Stimulated activated CD4-positive, alpha-beta T cell treated with anti-CD3 and anti-CD28 coated beads, Interleukin-1b, Interleukin-23, amount 100 ng/mL, for 48 hours (primary cell): ENCODE measurements at regions not wholly inside any gene's neighbourhood (a gene's known extent, or its start where the extent isn't known, plus 50 kb on each side); places are given as distances from the start of the nearest gene placed in this dataset.

Experiments
- DNase-seq: peaks from one replicate; pipeline ENCODE4 v3.0.0-alpha.2; 2020

DNA sequence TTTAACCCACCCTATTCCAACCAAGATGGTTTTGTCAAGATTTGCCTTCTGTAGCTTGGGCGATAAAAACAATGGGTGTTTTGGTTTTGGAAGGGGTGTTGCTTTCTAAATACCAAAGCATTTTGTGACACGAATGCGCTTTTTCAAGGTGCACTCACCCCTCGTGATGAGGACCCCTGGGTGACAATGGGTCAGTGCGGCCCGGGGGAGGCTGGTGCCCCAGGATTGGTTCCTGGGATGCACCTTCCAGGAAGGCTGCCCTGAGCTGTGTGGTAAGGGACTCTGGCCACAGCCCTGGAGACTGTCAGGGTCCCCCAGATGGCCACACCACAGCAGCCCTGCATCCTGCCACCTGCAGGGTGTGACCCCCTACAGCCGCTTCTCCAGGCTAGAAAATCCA, 180.6 kb upstream of the MYL2 start:
- DNase-seq: no peak

DNA sequence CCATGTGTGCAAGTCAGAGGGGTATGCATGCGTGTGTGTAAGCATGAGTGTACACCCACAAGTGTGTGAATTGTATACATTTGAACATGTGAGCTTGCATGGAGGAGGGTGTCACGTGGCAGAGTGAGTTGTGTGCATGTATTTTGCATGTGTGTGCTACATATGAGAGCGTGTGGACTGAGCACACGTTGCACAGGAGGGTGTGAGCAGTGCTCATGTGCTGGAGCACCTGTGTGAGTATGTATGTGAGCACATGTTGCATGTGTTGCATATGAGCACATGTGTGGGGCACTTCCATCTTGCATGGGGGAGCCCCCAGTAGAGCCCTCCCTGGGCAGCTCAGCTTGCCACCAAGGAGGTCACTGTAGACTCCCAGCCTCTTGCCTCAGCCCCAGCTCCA, 180.2 kb upstream of the MYL2 start:
- DNase-seq: no peak

DNA sequence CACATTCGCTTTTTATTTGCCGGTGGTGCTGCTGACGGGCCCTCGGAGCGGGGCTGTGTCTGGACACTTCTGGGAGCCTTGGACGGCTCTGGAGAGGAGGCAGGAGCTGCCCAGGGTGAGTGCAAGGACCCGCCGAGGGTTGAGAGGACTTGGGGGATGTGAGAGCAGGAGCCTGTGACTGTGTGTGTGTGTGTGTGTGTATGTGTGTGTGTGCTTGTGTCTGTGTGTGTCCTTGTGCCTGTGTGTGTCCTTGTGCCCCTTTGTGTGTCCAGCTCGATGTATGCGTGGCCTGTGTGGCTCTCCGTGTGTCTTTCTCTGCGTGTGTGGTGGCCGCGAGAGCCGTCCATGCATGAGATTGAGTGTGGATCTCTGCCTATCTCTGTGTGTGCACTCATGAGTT, 179.6 kb upstream of the MYL2 start:
- DNase-seq: no peak

DNA sequence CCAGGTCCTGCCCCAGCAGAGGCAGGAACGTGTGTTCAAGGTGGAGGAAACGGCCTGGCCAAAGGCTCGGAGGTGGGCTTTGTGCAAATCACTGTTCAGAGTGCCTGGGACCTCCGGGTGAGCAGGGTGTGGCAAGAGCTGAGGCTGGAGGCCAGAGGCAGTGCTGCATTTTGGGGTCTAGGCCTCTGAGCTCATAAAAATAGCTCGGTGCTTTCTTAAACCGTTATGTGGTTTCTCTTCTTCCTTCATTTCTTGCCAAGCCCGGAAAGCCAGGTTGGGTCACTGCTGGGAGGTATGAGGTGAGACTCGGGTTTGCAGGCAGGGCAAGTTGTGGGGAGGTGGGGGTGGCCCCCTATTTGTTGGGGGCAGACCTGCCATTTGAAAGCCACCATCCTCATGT, 178.8 kb upstream of the MYL2 start:
- DNase-seq: no peak

DNA sequence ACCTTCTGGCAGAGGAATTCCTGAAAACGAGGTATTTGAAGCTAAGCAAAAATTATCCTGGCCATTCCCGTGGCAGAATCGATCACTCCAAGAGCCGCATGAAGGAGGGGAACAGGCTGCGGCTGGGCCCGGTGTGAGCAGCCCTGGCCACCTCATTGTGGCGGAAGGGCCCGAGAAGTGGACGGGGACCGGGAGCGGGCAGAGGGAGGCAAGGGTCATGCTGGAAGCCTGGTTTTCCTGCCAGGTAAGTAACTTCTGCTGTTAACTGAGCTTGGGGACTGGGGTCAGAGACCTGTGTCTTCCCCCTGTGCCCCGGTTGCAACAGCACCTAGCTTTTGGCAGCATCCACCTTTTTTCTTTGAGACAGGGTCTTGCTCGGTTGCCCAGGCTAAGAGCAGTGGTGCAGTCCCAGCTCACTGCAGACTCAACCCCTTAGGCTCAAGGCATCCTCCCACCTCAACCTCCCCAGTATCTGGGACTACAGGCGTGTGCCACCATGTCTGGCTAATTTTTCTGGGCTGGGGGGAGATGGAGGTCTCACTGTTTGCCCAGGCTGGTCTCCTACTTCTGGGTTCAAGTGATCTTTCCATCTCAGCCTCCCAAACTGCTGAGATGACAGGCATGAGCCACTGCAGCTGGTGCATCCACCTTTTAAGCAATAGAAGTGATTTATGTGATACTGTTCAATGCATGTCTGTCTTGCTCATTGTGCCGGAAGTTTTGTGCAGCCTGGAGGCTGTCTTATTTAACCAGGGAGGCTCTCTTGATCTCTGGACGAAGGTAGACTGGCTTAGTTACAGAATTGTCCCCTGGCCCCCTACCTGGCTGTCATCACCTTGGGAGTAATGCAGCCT, 174.0 kb upstream of the MYL2 start:
- DNase-seq: no peak

DNA sequence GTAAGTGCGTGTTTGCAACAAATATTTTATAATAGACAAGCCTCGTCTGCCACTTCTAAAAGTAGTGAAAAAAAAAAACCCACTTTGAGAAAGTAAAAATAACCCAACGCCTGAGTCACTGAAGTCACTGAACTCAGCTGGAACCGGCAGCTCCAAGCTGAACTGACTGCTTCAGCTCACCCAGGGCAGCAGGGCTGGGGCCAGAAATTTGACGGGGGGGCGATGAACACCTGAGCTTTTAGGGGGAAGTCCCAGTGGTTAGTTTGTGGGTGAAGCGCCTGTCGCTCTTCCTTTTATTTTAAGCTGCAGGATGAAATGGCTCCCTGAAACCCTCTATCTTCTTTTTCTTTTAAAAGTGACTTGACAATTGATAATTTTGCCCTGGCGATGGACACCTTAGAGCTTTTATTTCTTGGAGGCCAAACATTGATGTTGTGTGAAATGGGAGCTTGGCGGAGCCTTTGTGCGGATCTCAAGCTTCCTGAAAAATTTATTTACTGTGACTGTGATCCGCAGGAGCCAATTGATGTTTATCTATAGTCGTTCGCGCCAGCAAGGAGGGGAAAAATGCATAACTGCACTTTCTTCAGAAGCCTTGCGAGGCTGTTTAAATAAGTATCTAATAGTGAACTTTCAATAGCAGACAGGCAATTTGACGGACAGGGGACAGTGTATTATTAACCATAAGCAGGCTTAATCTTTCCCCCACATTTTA, 173.2 kb upstream of the MYL2 start:
- peak; percentile 12 for DNase-seq

DNA sequence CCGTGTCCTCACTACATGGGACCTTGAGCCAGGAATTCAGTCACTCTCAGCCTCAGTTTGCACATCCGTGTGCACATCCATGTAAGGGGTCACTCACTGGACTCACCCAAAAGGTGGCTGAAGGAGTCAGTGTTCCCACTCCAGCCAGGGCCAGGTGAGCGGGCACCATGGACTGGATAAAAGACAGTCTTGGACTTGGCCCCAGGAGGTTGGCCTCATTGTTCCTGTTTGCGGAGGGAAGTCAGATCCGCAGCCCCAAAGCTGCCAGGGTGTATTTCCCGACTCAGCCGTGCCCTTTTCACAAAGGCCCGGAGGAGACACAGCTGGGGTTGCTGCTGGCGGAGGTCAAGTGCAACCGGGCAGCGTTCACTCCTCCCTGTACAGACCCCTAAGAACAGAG, 170.7 kb upstream of the MYL2 start:
- DNase-seq: no peak

DNA sequence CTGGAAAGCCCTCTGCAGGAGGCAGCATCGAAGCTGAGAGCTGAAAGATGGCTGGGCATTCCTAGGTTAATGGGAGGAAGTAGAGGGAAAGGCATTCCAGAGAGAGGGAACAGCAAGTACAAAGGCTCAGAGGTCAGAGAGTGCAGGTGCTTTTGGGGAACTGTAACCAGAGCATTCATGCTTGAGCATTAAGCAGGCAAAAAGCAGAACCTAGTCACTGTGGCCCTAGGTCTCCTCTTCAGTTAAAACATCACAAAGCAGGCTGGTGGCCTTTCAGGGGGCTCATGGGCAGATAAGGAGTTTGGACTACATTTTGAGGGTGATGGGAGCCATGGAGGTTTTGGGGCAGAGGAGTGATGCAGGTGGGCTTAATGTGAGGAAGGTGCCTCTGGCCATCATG, 169.2 kb upstream of the MYL2 start:
- no peak for DNase-seq

DNA sequence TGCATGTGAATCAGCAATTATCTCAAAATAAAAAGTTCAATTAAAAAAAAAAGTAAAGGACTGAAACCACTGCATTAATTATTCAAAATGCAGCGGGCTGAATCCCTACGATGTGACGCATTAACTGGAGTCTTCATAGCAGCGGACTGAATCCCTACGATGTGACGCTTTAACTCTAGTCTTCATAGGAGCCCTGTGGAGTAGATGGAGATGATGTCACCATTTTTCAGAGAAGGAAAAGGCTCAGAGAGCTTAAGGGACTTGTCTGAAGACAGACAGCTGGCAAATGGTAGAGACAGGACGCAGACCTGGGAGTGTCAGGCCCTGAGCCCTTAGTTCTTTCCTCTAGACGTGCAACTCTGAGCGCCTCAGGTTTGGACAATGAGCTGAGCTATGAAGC, 168.0 kb upstream of the MYL2 start:
- DNase-seq: no peak

DNA sequence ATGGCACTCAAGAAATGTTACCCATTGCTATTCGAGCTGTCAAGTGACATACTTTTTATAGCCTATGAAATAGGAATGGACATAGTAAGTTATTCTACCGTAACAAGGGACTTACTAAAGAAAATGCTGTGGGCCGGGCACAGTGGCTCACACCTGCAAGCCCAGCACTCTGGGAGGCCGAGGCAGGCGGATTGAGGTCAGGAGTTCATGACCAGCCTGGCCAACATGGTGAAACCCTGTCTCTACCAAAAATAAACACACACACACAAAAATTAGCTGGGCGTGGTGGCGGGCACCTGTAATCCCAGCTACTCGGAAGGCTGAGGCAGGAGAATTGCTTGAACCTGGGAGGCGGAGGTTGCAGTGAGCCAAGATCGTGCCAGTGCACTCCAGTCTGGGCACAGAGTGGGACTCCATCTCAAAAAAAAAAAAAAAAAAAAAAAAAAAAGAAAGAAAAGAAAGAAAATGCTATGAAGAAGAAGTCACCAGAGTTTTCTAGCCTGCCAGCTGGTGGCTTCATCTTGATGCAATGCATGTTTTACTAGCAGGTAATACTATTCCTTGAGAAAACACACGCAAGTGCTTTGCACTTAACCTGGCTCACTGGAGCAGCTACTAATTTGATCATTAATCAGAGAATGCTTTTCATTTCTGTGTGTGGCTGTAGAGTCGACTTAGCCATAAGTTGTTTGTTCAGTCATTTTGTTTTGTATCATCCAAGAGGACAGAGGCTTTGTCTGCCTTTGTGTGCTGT, 166.7 kb upstream of the MYL2 start:
- DNase-seq: no peak

DNA sequence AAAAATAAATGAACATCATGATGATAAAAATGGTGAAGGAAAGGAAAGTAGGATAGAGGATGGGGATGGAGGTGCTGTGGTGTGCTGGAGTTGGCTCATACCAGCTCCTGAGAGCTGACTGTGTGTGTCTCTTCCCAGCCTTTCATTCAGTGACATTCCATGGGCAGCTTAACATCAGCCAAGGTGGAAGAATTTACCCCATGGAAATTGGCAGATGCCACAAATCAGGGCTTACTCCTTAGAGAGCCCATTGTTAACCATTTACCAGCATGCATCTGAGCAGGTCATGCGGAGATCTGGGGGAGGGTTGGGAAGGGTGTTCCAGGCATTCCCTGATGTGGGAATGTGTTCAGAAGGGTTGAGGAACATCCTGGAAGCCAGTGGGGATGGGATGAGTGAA, 164.7 kb upstream of the MYL2 start:
- no peak for DNase-seq

DNA sequence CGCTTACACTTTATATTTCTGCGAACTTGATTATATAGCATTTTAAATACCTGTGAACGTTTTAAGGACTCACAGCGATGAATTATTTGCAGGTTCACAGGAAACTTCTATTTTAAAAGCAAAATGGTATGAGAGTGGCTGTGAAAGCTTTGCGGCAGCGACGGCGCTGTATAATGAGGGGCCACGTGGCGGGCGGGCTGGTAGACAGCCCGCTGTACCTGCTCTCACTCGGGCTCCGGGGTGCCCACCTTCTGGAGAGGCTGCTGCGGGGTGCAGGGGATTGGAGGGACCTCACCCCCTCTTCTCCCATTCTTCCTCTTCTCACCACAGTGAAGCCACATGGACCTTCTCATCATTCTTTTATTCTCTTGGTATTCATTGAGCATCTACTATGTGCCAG, 164.2 kb upstream of the MYL2 start:
- no peak for DNase-seq

DNA sequence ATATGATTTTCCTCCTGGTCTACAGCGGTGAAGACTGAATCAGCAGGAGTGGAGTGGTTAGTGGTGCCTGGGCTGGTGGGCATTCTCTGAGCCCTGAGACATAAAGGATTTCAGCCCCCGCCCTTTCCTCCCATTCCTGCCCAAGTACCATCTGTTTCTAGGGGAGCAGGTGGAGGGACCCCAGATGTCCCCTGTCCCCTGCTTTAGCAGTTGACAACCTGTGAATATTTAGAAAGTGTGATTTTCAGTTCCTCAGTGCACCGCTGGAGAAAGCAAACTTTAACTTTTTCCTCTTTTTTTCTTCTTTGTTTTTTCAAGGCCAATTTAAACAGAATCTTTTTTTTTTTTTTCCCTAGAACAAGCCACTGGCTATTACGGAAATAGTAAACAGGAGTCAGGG, 163.8 kb upstream of the MYL2 start:
- no peak for DNase-seq

DNA sequence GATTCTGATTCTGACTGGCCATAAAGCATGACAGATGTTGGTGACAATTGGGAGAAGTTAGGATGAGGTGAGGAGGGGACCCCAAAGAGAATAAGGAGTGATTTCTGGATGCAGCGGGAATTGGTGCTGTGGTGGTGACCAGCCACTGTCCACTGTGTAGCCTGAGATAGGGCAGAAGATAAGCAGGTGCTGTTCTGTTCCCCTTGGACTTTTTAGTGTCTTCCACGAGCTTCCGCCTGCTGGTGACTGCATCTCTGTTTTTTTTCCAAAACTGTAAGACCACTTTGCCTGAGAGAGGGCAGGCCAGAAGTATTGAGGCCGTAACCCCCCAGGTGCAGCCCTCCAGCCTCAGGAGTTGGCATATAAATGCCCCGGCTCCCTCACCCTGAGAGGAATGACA, 161.2 kb upstream of the MYL2 start:
- no peak for DNase-seq

DNA sequence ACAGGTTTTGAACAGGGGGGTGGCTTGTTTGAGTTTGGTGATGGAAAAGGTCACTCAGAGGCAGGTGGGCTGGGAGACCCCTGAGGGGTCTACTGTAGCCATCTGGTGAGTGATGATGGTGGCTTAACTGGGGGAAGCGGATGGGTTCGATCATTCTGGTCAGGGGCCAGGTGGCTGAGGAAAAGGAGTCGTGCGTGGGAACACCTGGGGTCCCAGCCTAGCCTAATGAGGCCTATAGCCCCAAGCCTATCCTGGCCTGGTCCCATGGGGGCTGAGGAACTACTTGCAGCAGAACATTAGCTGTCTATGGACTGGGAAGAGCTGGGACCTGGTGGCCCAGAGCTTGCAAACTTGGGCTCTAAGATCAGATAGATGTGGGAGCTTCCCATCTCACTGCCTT, 158.4 kb upstream of the MYL2 start:
- no peak for DNase-seq

DNA sequence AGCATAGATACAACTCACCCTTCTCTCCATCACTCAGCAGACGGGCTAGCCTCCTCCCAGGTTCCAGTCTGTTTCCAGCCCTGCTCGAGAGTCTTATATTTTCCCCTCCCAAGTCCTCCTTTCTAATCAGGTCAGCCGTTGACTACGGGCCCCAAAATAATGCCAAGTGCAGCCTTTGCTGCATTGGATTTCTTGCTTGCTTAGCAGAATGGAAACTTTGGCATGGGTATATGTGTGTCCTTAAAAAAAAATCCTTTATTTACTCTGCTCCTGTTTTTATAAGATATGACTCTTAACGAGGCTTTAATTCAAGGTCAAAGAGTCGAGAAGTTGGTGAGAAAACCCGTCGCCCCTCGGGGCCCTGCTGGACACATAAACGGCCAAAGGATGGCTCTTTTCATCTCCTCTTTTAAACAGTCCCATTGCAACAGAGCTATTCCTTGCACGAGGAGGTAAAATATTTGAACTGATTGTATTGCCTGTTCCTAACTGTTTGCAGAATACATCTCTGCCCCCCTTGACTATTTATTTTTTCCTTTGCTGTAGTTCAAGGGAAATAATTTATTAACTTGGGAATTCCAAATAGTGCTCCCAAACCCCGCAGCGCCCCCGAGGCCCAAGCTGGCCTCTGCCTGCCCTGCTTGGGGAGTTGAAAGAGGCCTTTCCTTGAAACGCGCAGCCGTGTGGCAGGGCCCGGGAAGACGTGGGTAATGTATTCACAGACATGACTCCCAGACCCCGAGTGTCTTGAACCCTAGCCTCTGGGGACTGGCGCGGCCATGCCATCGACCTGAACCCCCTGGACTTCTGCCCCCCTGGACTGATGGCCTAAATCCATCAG, 156.5 kb upstream of the MYL2 start:
- no peak for DNase-seq

DNA sequence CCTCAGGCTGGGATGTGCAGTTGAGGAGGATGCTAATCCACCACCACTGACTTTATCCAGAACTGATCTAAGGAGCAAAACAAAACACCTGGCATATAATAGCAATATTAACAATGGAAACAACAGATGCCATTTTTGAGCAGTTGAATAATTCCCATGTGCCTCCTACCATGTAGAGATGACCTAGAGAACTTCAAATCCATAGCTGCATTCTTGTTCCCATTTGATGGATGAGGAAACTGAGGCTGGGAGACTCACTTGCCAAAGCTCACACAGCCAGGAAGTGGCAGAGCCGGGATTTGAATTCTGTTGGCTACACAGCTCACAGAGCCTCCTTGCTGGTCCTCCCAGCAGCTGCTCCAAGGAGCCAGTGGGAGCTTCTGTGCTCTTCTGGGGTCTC, 155.8 kb upstream of the MYL2 start:
- DNase-seq: no peak

DNA sequence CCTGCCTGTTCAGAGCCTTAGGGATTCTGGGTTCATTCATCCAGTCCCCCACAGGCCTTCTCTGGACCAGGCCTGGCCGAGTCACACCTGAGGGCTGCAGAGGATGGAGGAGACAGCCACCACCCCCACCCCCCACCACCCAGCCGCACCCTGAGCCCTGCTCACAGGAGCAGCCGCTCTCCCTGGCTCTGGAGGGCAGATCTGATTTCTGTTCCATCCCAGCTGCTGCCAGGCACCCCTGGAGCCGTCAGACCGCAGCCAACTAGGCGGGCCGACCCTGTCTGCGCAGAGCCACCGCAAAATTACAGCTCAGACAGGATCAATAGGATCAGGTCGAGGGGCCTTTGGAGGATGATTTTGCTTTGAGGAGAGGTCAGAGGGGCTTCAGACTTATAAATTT, 154.6 kb upstream of the MYL2 start:
- DNase-seq: no peak

DNA sequence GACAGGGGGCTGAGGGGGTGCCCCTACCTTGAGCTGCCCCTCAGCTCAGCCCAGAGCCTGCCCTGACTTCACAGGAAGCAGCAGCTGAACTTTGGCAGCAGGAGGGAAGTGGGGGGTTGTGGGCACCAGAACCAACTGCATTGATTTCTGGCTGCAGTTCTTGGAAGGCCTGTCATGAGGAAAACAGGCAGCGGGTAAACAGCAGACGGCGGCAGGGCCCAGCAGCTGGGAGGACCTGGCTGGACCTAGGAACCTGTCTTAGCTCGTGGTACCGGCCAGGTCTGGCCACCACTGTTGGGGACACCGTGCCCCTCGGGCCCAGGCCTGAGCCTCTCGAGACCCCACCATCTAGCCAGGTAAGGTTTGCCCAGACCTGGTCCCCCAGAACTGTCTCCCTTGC, 154.2 kb upstream of the MYL2 start:
- DNase-seq: no peak

DNA sequence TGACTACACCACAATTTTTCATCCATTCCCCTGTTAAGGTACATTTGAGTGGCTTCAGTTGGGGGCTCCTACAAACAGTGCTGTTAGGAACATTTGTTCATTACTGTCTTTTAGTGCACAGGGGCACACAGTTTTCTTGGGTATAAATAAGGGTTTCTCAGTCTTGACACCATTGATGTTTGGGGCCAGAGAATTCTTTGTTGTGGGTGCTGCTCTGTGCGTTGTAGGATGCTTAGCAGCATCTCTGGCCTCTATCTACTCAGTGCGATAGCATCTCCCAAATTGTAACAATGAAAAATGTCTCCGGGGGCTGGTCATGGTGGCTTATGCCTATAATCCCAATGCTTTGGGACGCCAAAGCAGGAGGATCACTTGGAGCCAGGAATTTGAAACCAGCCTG, 153.0 kb upstream of the MYL2 start:
- no peak for DNase-seq

DNA sequence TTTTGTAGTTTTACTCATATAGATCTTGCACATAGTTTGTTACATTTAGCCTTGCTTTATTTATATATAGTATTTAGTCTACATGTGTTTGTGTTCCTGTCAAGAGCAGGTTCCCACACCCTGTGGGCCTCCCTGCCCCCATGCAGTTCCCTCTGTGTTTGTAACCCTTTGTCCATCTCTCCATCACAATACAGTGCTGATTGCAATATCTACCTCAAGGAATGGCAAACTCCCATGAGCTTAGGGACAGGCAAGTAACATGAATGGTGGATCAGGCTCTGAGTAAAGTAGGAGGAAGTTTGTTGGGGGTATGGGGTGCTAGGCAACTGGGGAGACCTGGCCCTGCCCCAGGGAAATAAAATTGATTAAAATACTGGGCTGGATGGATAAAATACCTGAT, 151.9 kb upstream of the MYL2 start:
- no peak for DNase-seq

DNA sequence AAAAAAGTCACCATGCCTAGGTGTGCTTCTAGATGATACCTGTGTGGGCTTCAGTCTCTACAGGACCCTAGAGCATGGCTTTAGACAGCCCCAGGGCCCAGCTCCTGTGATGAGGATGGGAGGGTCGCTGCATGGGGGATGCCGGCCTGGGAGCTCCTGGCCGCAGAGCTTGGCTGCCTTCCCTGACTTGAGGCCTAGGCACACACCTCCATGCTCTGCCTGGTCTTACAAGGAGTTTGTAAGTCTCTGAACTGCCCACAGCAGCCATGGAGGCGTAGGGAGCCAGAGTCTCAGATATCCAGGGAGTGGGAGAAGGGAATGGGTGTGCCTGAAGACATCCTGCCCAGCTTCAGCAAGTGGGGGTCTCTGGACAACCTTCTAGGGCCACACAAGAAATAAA, 149.5 kb upstream of the MYL2 start:
- no peak for DNase-seq

DNA sequence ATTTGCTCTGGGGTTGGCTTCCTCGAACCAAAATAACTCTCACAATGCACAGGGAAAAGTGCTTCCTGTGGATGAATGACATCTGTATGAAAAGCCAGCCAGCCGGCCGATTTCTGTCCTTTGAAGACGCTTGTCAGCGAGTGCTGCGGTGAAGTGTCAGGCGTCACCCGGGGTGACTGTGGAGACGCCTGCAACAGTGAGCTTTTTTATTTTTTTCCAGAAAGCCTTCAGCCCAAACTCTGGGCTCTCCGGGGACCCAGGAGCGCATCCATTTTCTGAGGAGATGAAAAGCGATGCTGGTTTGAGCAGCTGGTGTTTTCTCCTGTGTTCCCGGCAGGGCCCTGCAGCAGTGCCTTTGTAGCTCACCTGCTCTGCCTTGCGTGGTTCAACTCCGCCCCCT, 147.9 kb upstream of the MYL2 start:
- peak; percentile 13 for DNase-seq
